K562 (cell line): ENCODE measurements at regions not wholly inside any gene's neighbourhood (a gene's known extent, or its start where the extent isn't known, plus 50 kb on each side); places are given as distances from the start of the nearest gene placed in this dataset.

Experiments
- CTCF ChIP-seq, 3 experiments: IDR thresholded peaks in 2 of 3; conservative IDR thresholded peaks in 1 of 3; 2 replicates each; pipeline ENCODE4 v1.5.1; 2011 to 2012; ENCODE audit warnings: low read length in 3 of 3, mild to moderate bottlenecking in 3 of 3, control low read depth in 2 of 3, improper control_type of control experiment in 1 of 3, inconsistent platforms in 1 of 3, low read depth in 1 of 3, mixed read lengths in 1 of 3, moderate library complexity in 1 of 3; ENCODE audit not compliant: insufficient read depth in 2 of 3
- EP300 ChIP-seq: IDR thresholded peaks from 2 replicates; pipeline ENCODE4 v1.6.1; 2012; ENCODE audit warnings: low read length, improper control_type of control experiment
- FOXM1 ChIP-seq, 2 experiments: fragments of 450-650 bp in 1 of 2; sonication (generic) in 1 of 2; formaldehyde crosslinking in 1 of 2; IDR thresholded peaks; 2 replicates each; pipeline versions ENCODE4 v1.6.1 to v1.9.0; 2017 to 2022; ENCODE audit warnings: low read depth in 2 of 2, mild to moderate bottlenecking in 2 of 2, missing genetic modification reagents in 1 of 2, moderate library complexity in 1 of 2
- JUND ChIP-seq, 2 experiments: IDR thresholded peaks; 2 replicates in 1 of 2; 3 replicates in 1 of 2; pipeline ENCODE4 v1.6.1; 2011; ENCODE audit warnings: borderline replicate concordance in 2 of 2, low read depth in 2 of 2, low read length in 2 of 2, improper control_type of control experiment in 1 of 2, missing biosample characterization in 1 of 2, missing genetic modification characterization in 1 of 2, missing genetic modification reagents in 1 of 2
- NFIC ChIP-seq: fragments of 450-650 bp; IDR thresholded peaks from 2 replicates; pipeline ENCODE4 v1.6.1; 2017; ENCODE audit warnings: mild to moderate bottlenecking, inconsistent platforms
- PHF8 ChIP-seq: fragments of 200-600 bp; sonication (generic); IDR thresholded peaks from 2 replicates; pipeline ENCODE4 v1.6.1; 2012; ENCODE audit warnings: mixed run types, mild to moderate bottlenecking, inconsistent platforms, low read length, moderate library complexity, borderline replicate concordance
- PRDM10 ChIP-seq: fragments of 450-650 bp; IDR thresholded peaks from 2 replicates; pipeline ENCODE4 v1.6.1; 2018; ENCODE audit not compliant: partially characterized antibody
- SUPT5H ChIP-seq: fragments of 450-650 bp; IDR thresholded peaks from 2 replicates; pipeline ENCODE4 v1.6.1; 2016
- U2AF1 ChIP-seq: fragments of 200-400 bp; formaldehyde crosslinking; optimal IDR thresholded peaks from 2 replicates; pipeline ENCODE3; 2017; ENCODE audit warnings: mild to moderate bottlenecking, low read depth, low read length, moderate library complexity
- ZNF384 ChIP-seq: IDR thresholded peaks from 2 replicates; pipeline ENCODE4 v1.6.1; 2012; ENCODE audit warnings: low read depth, low read length, improper control_type of control experiment
- TF ChIP-seq, protein P1 (sequence below): fragments of 450-650 bp; conservative IDR thresholded peaks from 2 replicates; pipeline ENCODE4 v1.6.1; 2016; ENCODE audit warnings: missing genetic modification characterization, low read depth, mild to moderate bottlenecking, control low read depth, missing compliant biosample characterization
- TF ChIP-seq, protein P2 (sequence below): conservative IDR thresholded peaks from 2 replicates; pipeline ENCODE4 v1.6.1; 2011; ENCODE audit warnings: low read depth, mild to moderate bottlenecking, low read length; ENCODE audit not compliant: control insufficient read depth

DNA sequence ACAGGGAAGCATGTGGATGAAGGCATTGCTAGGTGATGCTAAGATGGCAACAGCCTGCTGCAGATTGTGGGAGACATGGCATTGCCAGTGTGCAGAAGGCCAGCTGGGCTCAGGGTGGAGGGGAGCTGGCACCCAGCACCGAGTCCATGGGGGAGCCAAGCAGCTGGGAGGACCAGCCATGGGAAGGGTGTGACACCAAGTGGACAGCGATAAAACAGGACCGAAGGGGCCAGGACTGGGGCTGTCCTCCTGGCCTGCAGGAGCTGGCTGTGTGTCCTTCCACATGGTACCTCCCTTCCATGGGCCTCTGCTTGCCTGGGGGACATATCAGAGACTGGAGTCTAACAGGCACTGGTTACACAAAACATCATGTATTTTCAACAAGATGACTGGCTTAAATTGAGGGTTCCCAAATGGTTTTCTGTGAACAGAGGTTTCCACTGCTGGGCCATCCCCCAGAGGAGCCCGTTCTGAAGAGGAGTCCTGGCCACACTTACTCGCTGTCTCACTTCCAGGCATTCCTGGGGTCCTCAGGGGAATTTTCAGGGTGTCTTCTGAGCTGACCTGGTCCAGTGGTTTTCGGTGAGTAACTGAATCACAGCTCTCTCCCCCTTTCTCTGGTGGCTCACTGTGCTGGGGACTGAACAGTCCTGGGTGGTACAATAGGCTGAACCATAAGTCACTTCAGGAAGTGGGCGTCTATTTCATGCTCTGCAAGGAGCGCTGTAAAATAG is 60.4 kb upstream of the TNP1 start:
- TF ChIP-seq ZNF384, result no peak
- TF ChIP-seq EP300, result no peak
- TF ChIP-seq, protein P1, sequence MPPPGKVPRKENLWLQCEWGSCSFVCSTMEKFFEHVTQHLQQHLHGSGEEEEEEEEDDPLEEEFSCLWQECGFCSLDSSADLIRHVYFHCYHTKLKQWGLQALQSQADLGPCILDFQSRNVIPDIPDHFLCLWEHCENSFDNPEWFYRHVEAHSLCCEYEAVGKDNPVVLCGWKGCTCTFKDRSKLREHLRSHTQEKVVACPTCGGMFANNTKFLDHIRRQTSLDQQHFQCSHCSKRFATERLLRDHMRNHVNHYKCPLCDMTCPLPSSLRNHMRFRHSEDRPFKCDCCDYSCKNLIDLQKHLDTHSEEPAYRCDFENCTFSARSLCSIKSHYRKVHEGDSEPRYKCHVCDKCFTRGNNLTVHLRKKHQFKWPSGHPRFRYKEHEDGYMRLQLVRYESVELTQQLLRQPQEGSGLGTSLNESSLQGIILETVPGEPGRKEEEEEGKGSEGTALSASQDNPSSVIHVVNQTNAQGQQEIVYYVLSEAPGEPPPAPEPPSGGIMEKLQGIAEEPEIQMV, result no peak
- TF ChIP-seq PRDM10, result no peak
- TF ChIP-seq NFIC, result no peak
- TF ChIP-seq U2AF1, result no peak
- TF ChIP-seq, protein P2, sequence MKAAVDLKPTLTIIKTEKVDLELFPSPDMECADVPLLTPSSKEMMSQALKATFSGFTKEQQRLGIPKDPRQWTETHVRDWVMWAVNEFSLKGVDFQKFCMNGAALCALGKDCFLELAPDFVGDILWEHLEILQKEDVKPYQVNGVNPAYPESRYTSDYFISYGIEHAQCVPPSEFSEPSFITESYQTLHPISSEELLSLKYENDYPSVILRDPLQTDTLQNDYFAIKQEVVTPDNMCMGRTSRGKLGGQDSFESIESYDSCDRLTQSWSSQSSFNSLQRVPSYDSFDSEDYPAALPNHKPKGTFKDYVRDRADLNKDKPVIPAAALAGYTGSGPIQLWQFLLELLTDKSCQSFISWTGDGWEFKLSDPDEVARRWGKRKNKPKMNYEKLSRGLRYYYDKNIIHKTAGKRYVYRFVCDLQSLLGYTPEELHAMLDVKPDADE, result no peak
- TF ChIP-seq SUPT5H, result no peak
- TF ChIP-seq PHF8, result no peak
- no peak for TF ChIP-seq JUND (IDR thresholded peaks at IDR 0.05; ENCODE audit: borderline replicate concordance, low read depth, low read length)
- TF ChIP-seq JUND (tag; IDR thresholded peaks at IDR 0.05; ENCODE audit: borderline replicate concordance, low read depth, low read length), result no peak
- no peak for TF ChIP-seq FOXM1 (IDR thresholded peaks at IDR 0.05; ENCODE audit: low read depth)
- no peak for TF ChIP-seq FOXM1 (CRISPR knock-in tag; IDR thresholded peaks at IDR 0.05; ENCODE audit: low read depth)
- TF ChIP-seq CTCF (IDR thresholded peaks at IDR 0.05 in 2 of 3, conservative IDR thresholded peaks at IDR 0.05 in 1 of 3; ENCODE audit: insufficient read depth in 2 of 3, low read depth in 1 of 3, low read length in 3 of 3), result peak; percentile 27 to 45 (median 33); a peak in 3 of 6 replicates
